ENCODE measurements at regions not wholly inside any gene's neighbourhood (a gene's known extent, or its start where the extent isn't known, plus 50 kb on each side); places are given as distances from the start of the nearest gene placed in this dataset.

DNA sequence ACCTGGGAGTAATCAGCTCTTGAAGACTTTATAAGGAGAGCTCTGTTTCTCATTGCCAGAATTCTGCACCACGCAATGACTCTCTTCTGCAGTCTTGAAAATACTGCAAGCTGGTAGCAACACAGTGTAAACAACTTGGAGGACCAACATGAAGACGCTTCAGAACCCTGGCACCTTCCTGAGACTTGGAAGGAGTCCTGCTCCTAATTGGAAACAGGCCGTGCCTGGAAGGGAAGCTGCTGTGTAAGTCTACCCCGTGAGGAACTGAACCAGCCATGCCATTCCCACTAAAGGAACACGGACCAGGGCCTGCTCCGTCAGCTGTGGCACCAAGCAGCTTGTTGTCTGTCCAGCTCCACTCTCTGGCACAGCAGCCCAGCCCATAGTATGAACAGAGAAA is 171.1 kb downstream of the PAX3 start:
- H3K9me3 ChIP-seq, result no peaks in the 10 kb centered on the region
- intact Hi-C loops (cut with DNase I, micrococcal nuclease), result no loop called here
- ATAC-seq (no peak), DNase-seq (no peak)
- H3K36me3 ChIP-seq (ENCODE audit: low read depth), result no peaks in the 10 kb centered on the region
- H3K4me1 ChIP-seq (ENCODE audit: low read depth), result no peaks in the 10 kb centered on the region
- TF ChIP-seq, protein P1, sequence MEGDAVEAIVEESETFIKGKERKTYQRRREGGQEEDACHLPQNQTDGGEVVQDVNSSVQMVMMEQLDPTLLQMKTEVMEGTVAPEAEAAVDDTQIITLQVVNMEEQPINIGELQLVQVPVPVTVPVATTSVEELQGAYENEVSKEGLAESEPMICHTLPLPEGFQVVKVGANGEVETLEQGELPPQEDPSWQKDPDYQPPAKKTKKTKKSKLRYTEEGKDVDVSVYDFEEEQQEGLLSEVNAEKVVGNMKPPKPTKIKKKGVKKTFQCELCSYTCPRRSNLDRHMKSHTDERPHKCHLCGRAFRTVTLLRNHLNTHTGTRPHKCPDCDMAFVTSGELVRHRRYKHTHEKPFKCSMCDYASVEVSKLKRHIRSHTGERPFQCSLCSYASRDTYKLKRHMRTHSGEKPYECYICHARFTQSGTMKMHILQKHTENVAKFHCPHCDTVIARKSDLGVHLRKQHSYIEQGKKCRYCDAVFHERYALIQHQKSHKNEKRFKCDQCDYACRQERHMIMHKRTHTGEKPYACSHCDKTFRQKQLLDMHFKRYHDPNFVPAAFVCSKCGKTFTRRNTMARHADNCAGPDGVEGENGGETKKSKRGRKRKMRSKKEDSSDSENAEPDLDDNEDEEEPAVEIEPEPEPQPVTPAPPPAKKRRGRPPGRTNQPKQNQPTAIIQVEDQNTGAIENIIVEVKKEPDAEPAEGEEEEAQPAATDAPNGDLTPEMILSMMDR (IDR thresholded peaks at IDR 0.05), result no peak
- H3K4me3 ChIP-seq, result no peak overlapping the region

DNA sequence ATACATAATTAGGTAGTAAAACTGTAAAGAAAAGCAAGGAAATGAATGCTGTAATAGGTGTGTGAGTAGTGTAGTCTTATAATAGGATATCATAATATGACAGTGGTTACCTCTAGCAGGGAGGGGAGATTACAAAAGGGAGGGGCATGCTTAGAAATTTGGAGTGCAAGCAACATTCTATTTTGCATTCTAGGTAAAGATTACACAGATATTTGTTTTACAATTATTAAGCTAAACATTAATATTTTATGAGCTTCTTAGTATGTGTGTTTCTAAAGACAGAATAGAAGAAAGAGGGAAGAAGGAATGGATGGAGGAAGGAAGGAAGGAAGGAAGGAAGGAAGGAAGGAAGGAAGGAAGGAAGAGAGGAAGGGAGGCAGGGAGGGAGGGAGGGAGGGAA is 177.9 kb downstream of the PAX3 start:
- intact Hi-C loops (cut with DNase I, micrococcal nuclease), result no loop called here
- Histone ChIP-seq H3K4me3 (no peak overlapping the region), H3K9me3 (no peaks in the 10 kb centered on the region), H3K4me1 (ENCODE audit: low read depth) (no peaks in the 10 kb centered on the region), H3K36me3 (ENCODE audit: low read depth) (no peaks in the 10 kb centered on the region)
- ATAC-seq (no peak), DNase-seq (no peak)
- TF ChIP-seq, protein P1 (IDR thresholded peaks at IDR 0.05), result no peak

DNA sequence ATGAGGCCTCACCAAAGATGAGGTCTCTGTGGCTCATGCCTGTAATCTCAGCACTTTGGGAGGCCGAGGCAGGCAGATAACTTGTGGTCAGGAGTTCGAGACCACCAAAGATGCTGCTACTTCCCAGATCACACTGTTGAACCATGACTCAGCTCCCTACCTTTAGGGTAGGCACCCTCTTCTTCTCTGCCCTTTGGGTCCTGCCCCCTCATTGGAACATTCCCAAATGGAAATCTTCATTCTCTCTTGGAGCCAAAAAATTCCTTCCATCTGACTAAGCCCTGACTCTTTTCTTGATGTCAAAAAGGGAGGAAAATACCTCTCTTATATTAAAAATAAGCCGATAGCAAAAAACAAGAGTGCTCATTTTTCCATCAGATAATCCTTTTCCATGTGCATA is 183.5 kb downstream of the PAX3 start:
- H3K9me3 ChIP-seq, result no peaks in the 10 kb centered on the region
- no peak for ATAC-seq
- intact Hi-C loops (cut with DNase I, micrococcal nuclease), result no loop called here
- no peaks in the 10 kb centered on the region for H3K4me1 ChIP-seq (ENCODE audit: low read depth)
- no peak overlapping the region for H3K4me3 ChIP-seq
- H3K36me3 ChIP-seq (ENCODE audit: low read depth), result no peaks in the 10 kb centered on the region
- TF ChIP-seq, protein P1 (IDR thresholded peaks at IDR 0.05), result no peak
- no peak for DNase-seq

DNA sequence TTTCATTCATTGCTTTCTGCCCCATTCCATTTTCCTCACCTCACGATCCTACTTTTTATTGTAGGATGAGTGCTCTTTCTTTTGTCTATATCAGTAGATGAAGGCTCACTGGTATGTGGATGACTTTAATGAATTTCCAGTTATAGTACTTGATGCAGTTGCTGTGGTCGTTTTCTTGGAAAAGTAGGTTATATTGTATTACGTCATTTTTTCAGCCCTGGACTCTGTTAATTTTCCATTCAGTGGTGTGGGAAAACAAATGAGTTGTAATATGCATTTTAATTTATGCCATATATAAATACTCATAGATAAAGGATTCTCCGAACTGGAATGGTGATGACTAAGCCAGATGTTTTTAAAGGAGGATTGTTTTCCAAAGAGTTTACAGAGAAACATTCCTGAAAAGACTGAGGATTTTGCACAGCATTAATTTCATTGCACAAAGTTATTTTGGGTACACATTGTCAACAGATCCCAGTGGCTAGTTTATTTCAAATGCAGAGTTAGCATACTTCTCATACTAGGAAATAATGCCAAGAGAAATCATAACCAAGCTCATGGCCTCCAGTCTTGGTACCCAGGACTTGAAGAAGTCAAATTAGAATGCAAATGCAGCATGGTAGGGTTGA is 189.7 kb downstream of the PAX3 start:
- ATAC-seq (no peak), DNase-seq (no peak)
- TF ChIP-seq, protein P1 (IDR thresholded peaks at IDR 0.05), result no peak
- intact Hi-C loops (cut with DNase I, micrococcal nuclease), result no loop called here
- Histone ChIP-seq H3K9me3 (no peaks in the 10 kb centered on the region), H3K4me1 (ENCODE audit: low read depth) (no peaks in the 10 kb centered on the region), H3K4me3 (no peak overlapping the region), H3K36me3 (ENCODE audit: low read depth) (no peaks in the 10 kb centered on the region)

- DNase-seq, result no peak
- no peaks in the 10 kb centered on the region for H3K9me3 ChIP-seq
- no peak overlapping the region for H3K4me3 ChIP-seq
- H3K4me1 ChIP-seq (ENCODE audit: low read depth), result no peaks in the 10 kb centered on the region
- TF ChIP-seq, protein P1 (IDR thresholded peaks at IDR 0.05), result no peak
- H3K36me3 ChIP-seq (ENCODE audit: low read depth), result no peaks in the 10 kb centered on the region
- ATAC-seq, result no peak
- intact Hi-C loops (cut with DNase I, micrococcal nuclease), result no loop called here
Measured at GRCh38 chr2:222108497-222108896, 190.3 kb downstream of the PAX3 start.

- Histone ChIP-seq H3K9me3 (no peaks in the 10 kb centered on the region), H3K4me1 (ENCODE audit: low read depth) (no peaks in the 10 kb centered on the region), H3K36me3 (ENCODE audit: low read depth) (no peaks in the 10 kb centered on the region), H3K4me3 (no peak overlapping the region)
- TF ChIP-seq, protein P1 (IDR thresholded peaks at IDR 0.05), result no peak
- intact Hi-C loops (cut with DNase I, micrococcal nuclease), result no loop called here
- DNase-seq (no peak), ATAC-seq (no peak)
Measured at GRCh38 chr2:222105046-222105445, 193.8 kb downstream of the PAX3 start.

All from mucosa of descending colon (tissue), 3 donors.